ENCODE measurements at regions not wholly inside any gene's neighbourhood (a gene's known extent, or its start where the extent isn't known, plus 50 kb on each side); places are given as distances from the start of the nearest gene placed in this dataset.
A peak's percentile ranks its signal among the peaks of the same experiment; 100 is the strongest.

GRCh38 chr9:134214386-134214765, 50.0 kb upstream of the RNU6ATAC start:
- H3K4me3 ChIP-seq, result no peak overlapping the region
- DNase-seq, result peak in 1 of 2 donors; percentile 13
- TF ChIP-seq CTCF (IDR thresholded peaks at IDR 0.05), result no peak
- intact Hi-C loops (cut with DNase I), result loop anchor here in 5 of 10 donors (5.0 kb wide), 2 partner anchors 37 to 42 kb away; no protein-coding TSS in a partner anchor
- H3K9me3 ChIP-seq, result peaks cover 0 to 8% (median 0%) of the 10 kb centered on the region in 11 donors
- no peak for ATAC-seq
- 95 to 97% methylated on average over 6 of the region's 6 CpGs for WGBS, 2 donors
- H3K36me3 ChIP-seq, result no peaks in the 10 kb centered on the region
- peaks cover 15 to 56% (median 39%) of the 10 kb centered on the region in 9 donors for H3K4me1 ChIP-seq
- H3K27me3 ChIP-seq, result no peaks in the 10 kb centered on the region
- peak overlapping the region in 8 of 10 donors; percentile 65 to 86 (median 79) for H3K27ac ChIP-seq

- TF ChIP-seq CTCF (IDR thresholded peaks at IDR 0.05), result no peak
- H3K9me3 ChIP-seq, result peaks cover 0 to 8% (median 0%) of the 10 kb centered on the region in 11 donors
- ATAC-seq, result peak in 6 of 8 donors; percentile 9 to 30 (median 14)
- H3K27me3 ChIP-seq, result no peaks in the 10 kb centered on the region
- H3K27ac ChIP-seq, result peak overlapping the region; percentile 65 to 86 (median 79)
- peaks cover 15 to 50% (median 39%) of the 10 kb centered on the region in 9 donors for H3K4me1 ChIP-seq
- intact Hi-C loops (cut with DNase I), result loop anchor here in 6 of 10 donors (5.0 kb wide), 2 partner anchors 38 to 43 kb away; no protein-coding TSS in a partner anchor
- no peaks in the 10 kb centered on the region for H3K36me3 ChIP-seq
- peak in 1 of 2 donors; percentile 32 for DNase-seq
- no peak overlapping the region for H3K4me3 ChIP-seq
- 59 to 72% methylated on average over 22 of the region's 22 CpGs for WGBS, 2 donors
These were observed 50.5 kb upstream of the RNU6ATAC start for GRCh38 chr9:134214766-134215419.

DNA sequence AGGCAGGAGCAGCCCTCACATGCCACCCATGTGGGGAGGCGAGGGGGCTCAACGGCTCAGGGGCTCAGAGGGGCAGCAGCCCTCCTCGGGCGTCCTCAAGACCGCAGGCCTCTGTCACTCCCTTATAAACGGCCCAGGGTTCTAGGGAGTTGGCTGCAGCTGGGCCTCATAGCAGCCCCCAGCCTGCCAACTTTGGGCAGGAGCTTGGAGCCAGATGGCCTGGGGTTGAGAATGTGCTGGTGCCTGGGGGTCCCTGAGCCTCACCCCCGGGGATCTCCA, 51.0 kb upstream of the RNU6ATAC start:
- Histone ChIP-seq H3K9me3 (peaks cover 0 to 8% (median 0%) of the 10 kb centered on the region in 11 donors), H3K27ac (peak overlapping the region; percentile 65 to 86 (median 79)), H3K4me3 (no peak overlapping the region), H3K36me3 (no peaks in the 10 kb centered on the region), H3K4me1 (peaks cover 15 to 46% (median 34%) of the 10 kb centered on the region in 9 donors), H3K27me3 (no peaks in the 10 kb centered on the region)
- WGBS, 2 donors, result 58 to 74% methylated on average over 7 of the region's 7 CpGs
- TF ChIP-seq CTCF (IDR thresholded peaks at IDR 0.05), result no peak
- ATAC-seq (peak in 3 of 8 donors; percentile 2 to 20 (median 2)), DNase-seq (peak in 1 of 2 donors; percentile 16)
- intact Hi-C loops (cut with DNase I), result loop anchor here in 1 of 10 donors (5.0 kb wide), 1 partner anchor 38 kb away; no protein-coding TSS in a partner anchor

GRCh38 chr9:134215699-134216448, 51.5 kb upstream of the RNU6ATAC start:
- ATAC-seq (peak in 7 of 8 donors; percentile 28 to 73 (median 60)), DNase-seq (peak; percentile 31 to 47)
- H3K27me3 ChIP-seq, result no peaks in the 10 kb centered on the region
- H3K4me3 ChIP-seq, result no peak overlapping the region
- no peaks in the 10 kb centered on the region for H3K36me3 ChIP-seq
- 64 to 70% methylated on average over 32 of the region's 32 CpGs for WGBS, 2 donors
- intact Hi-C loops (cut with DNase I), result loop anchor here in 1 of 10 donors (5.0 kb wide), 1 partner anchor 39 kb away; no protein-coding TSS in a partner anchor
- H3K9me3 ChIP-seq, result peaks cover 0 to 8% (median 0%) of the 10 kb centered on the region in 11 donors
- peak overlapping the region; percentile 65 to 86 (median 79) for H3K27ac ChIP-seq
- peaks cover 12 to 41% (median 29%) of the 10 kb centered on the region in 9 donors for H3K4me1 ChIP-seq
- TF ChIP-seq CTCF (IDR thresholded peaks at IDR 0.05), result no peak

All from heart right ventricle (tissue), 16 donors.